ENCODE measurements at regions not wholly inside any gene's neighbourhood (a gene's known extent, or its start where the extent isn't known, plus 50 kb on each side); places are given as distances from the start of the nearest gene placed in this dataset.
"Not testable (repeated sequence)": the region's sequence is repeated elsewhere in the genome, so short reads cannot be mapped to it uniquely, and the experiment has no call there.

DNA sequence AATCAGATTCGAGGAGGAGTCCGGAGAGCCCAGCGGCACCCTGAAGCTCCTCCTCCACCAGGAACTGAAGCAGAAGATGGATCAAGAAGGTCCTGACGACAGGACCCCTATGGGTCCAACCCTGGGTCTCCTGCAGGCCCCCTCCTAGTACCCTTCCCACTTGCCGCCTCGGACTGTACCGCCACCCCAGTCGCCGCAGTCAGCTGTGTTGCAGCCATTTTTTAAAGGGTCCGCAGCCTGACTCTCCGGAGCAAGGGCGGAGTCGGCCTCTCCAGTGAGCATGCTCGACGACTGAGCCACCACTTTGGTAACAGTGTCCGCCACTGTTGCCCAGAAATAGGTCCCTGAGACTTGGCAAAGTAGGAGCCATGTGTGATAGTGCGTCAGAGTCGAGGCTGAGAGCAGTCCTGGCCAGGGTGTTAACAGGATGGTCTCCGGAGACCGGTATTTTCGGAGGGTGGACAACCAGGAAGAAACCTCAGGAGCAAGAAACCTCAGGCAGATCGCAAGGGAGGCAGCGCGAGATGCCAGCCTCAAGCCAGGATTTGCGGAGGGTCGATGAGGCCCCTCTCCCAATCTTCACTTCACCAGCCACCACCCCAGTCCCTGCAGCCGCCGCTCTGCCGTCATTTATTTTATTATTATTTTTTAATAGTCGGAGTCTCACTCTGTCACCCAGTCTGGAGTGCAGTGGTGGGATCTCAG lies 294.6 kb upstream of the ZNF337 start:
- no peaks in the 10 kb centered on the region for H3K27me3 ChIP-seq (ENCODE audit: insufficient read depth)
- no peaks in the 10 kb centered on the region for H4K20me1 ChIP-seq (replicated peaks; ENCODE audit: insufficient read depth)
- no peaks in the 10 kb centered on the region for H3K9me2 ChIP-seq (ENCODE audit: insufficient read depth)
- H3K36me3 ChIP-seq (ENCODE audit: insufficient read depth), result no peaks in the 10 kb centered on the region
- H3K4me1 ChIP-seq (ENCODE audit: insufficient read depth), result no peaks in the 10 kb centered on the region
- DNase-seq (ENCODE audit: low spot score) (no peak), ATAC-seq (no peak)
- H3K4me3 ChIP-seq, result no peak overlapping the region
- H3K4me2 ChIP-seq, result no peak overlapping the region
- no peak overlapping the region for H2AFZ ChIP-seq
- Mint-ChIP-seq H3K9me3 (peaks cover 7% of the 10 kb centered on the region; the same call in 2 of the 3 replicates), H3K27ac (no peak overlapping the region), H3K36me3 (ENCODE audit: low read depth) (no peaks in the 10 kb centered on the region; the same call in 2 of the 3 replicates), H3K4me3 (no peak overlapping the region), H3K4me1 (peaks cover 5% of the 10 kb centered on the region), H3K27me3 (ENCODE audit: insufficient read depth, low read depth, poor library complexity) (peaks cover 2% of the 10 kb centered on the region)
- no peaks in the 10 kb centered on the region for H3K79me2 ChIP-seq (replicated peaks; ENCODE audit: insufficient read depth)
- H3K27ac ChIP-seq (ENCODE audit: low read depth), result no peak overlapping the region
- H3F3A ChIP-seq (replicated peaks; ENCODE audit: low read depth), result no peaks in the 10 kb centered on the region
- TF ChIP-seq POLR2AphosphoS5 (IDR thresholded peaks at IDR 0.05; ENCODE audit: low read depth) (no peak), JUNB (IDR thresholded peaks at IDR 0.05; ENCODE audit: unreplicated experiment) (no peak), ZNF114 (CRISPR knock-in tag; IDR thresholded peaks at IDR 0.05) (no peak), CREB1 (CRISPR knock-in tag; IDR thresholded peaks at IDR 0.05; ENCODE audit: low read depth) (no peak)
- TF ChIP-seq, protein P1, sequence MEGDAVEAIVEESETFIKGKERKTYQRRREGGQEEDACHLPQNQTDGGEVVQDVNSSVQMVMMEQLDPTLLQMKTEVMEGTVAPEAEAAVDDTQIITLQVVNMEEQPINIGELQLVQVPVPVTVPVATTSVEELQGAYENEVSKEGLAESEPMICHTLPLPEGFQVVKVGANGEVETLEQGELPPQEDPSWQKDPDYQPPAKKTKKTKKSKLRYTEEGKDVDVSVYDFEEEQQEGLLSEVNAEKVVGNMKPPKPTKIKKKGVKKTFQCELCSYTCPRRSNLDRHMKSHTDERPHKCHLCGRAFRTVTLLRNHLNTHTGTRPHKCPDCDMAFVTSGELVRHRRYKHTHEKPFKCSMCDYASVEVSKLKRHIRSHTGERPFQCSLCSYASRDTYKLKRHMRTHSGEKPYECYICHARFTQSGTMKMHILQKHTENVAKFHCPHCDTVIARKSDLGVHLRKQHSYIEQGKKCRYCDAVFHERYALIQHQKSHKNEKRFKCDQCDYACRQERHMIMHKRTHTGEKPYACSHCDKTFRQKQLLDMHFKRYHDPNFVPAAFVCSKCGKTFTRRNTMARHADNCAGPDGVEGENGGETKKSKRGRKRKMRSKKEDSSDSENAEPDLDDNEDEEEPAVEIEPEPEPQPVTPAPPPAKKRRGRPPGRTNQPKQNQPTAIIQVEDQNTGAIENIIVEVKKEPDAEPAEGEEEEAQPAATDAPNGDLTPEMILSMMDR (conservative IDR thresholded peaks at IDR 0.05; ENCODE audit: low read depth in 2 of 2), result no peak

- H3K27me3 ChIP-seq (ENCODE audit: insufficient read depth); H4K20me1 ChIP-seq (replicated peaks; ENCODE audit: insufficient read depth); DNase-seq (ENCODE audit: low spot score); H3K9me2 ChIP-seq (ENCODE audit: insufficient read depth); H3K79me2 ChIP-seq (replicated peaks; ENCODE audit: insufficient read depth); H3K36me3 ChIP-seq (ENCODE audit: insufficient read depth); H3K4me2 ChIP-seq; H2AFZ ChIP-seq; H3F3A ChIP-seq (replicated peaks; ENCODE audit: low read depth); H3K4me1 Mint-ChIP-seq; H3K36me3 Mint-ChIP-seq (ENCODE audit: low read depth); H3K4me3 ChIP-seq; H3K27ac Mint-ChIP-seq; H3K27me3 Mint-ChIP-seq (ENCODE audit: insufficient read depth, low read depth, poor library complexity); H3K27ac ChIP-seq (ENCODE audit: low read depth); ATAC-seq; H3K4me1 ChIP-seq (ENCODE audit: insufficient read depth); H3K4me3 Mint-ChIP-seq: not testable (repeated sequence)
- H3K9me3 Mint-ChIP-seq, result peaks cover 15% of the 10 kb centered on the region; the same call in 2 of the 3 replicates
Observed at GRCh38 chr20:25989686-25990085, 293.0 kb upstream of the ZNF337 start.

GRCh38 chr20:25989196-25989595 lies 292.5 kb upstream of the ZNF337 start:
- peaks cover 5% of the 10 kb centered on the region for H3K4me1 Mint-ChIP-seq
- no peak for ATAC-seq
- peaks cover 15% of the 10 kb centered on the region; the same call in 2 of the 3 replicates for H3K9me3 Mint-ChIP-seq
- H3K27ac Mint-ChIP-seq, result no peak overlapping the region
- Histone ChIP-seq H2AFZ (no peak overlapping the region), H3K4me3 (no peak overlapping the region), H3K79me2 (replicated peaks; ENCODE audit: insufficient read depth) (no peaks in the 10 kb centered on the region), H3K27ac (ENCODE audit: low read depth) (no peak overlapping the region), H3K4me2 (no peak overlapping the region), H3K9me2 (ENCODE audit: insufficient read depth) (no peaks in the 10 kb centered on the region), H4K20me1 (replicated peaks; ENCODE audit: insufficient read depth) (no peaks in the 10 kb centered on the region), H3K36me3 (ENCODE audit: insufficient read depth) (no peaks in the 10 kb centered on the region), H3K27me3 (ENCODE audit: insufficient read depth) (no peaks in the 10 kb centered on the region), H3F3A (replicated peaks; ENCODE audit: low read depth) (no peaks in the 10 kb centered on the region), H3K4me1 (ENCODE audit: insufficient read depth) (no peaks in the 10 kb centered on the region)
- no peak overlapping the region for H3K4me3 Mint-ChIP-seq
- DNase-seq (ENCODE audit: low spot score), result no peak
- peaks cover 3% of the 10 kb centered on the region for H3K27me3 Mint-ChIP-seq (ENCODE audit: insufficient read depth, low read depth, poor library complexity)
- peaks cover 3% of the 10 kb centered on the region; the same call in 1 of the 3 replicates for H3K36me3 Mint-ChIP-seq (ENCODE audit: low read depth)
- TF ChIP-seq EZH2 (IDR thresholded peaks at IDR 0.05; ENCODE audit: low read depth, unreplicated experiment) (no peak), EZH2phosphoT487 (IDR thresholded peaks at IDR 0.05; ENCODE audit: unreplicated experiment) (no peak), ZNF462 (CRISPR knock-in tag; IDR thresholded peaks at IDR 0.05) (no peak), JUNB (IDR thresholded peaks at IDR 0.05; ENCODE audit: unreplicated experiment) (no peak)

Measured in GM23338 (cell line).